ENCODE measurements at regions not wholly inside any gene's neighbourhood (a gene's known extent, or its start where the extent isn't known, plus 50 kb on each side); places are given as distances from the start of the nearest gene placed in this dataset.

DNA sequence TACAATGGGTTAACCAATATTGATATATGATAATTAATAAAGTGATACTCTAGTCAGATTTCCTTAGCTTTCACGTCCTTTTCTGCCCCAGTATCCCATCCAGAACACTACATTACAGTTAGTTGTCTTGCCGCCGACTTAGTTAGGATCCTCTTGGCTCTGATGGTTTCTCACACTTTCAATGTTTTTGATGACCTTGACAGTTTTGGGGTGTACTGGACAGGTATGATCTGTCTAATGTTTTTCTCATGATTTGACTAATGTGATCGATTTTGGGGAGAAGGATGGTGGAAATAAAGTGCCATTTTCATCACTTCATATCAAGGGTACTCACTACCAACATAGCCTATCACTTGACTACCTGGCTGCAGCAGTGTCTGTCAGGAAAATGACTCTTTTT, 245.0 kb upstream of the TMC3 start:
- peaks cover 6% of the 10 kb centered on the region for H3K27me3 Mint-ChIP-seq
- H3K4me1 Mint-ChIP-seq (ENCODE audit: low read depth) = no peaks in the 10 kb centered on the region
- H3K36me3 Mint-ChIP-seq (ENCODE audit: low read depth) = no peaks in the 10 kb centered on the region
- no peak for DNase-seq
- no peak overlapping the region for H3K27ac Mint-ChIP-seq
- H3K9me3 Mint-ChIP-seq = no peaks in the 10 kb centered on the region
- no peak overlapping the region for H3K4me3 Mint-ChIP-seq

DNA sequence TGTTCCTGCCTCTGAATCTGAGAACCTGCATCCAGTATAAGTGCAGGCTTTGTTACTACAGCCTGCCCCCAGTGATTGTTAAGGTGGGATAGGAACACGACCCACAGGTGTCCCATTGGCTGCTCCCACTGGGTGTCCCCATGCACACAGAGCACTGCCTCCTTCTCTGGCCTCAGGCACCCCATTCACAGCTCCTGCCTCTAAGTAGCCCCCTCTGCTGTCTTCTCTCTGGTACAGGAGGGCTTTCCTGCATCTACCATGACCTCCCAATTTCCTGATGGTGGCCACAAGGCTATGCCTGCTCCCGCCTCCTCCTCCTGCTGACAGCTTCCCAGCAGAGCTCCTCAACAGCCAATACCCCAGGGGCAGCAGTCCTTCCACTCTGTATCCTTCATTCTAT, 238.6 kb upstream of the TMC3 start:
- no peak overlapping the region for H3K27ac Mint-ChIP-seq
- H3K4me3 Mint-ChIP-seq = no peak overlapping the region
- no peak for DNase-seq
- peaks cover 9% of the 10 kb centered on the region for H3K27me3 Mint-ChIP-seq
- no peaks in the 10 kb centered on the region for H3K4me1 Mint-ChIP-seq (ENCODE audit: low read depth)
- no peaks in the 10 kb centered on the region for H3K9me3 Mint-ChIP-seq
- H3K36me3 Mint-ChIP-seq (ENCODE audit: low read depth) = no peaks in the 10 kb centered on the region

DNA sequence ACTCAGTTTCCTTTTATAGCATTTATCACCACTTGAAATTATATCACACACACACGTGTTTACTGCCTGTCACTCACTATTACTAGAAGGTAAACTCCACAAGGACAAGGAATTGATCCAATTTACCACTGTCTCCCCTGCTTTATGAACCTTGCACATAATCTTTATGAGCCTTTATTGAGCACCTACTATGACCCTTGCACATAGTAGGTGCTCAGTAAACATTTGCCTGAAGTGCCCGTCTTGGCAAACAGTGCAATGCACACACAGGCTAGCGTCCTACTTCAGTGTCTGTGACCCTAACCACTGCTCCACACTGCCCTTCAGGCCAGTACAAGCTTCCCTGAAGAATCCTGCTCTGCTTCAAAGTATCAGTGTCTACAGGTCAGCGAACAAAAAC, 237.7 kb upstream of the TMC3 start:
- peaks cover 9% of the 10 kb centered on the region for H3K27me3 Mint-ChIP-seq
- no peaks in the 10 kb centered on the region for H3K9me3 Mint-ChIP-seq
- no peak for DNase-seq
- no peaks in the 10 kb centered on the region for H3K36me3 Mint-ChIP-seq (ENCODE audit: low read depth)
- no peaks in the 10 kb centered on the region for H3K4me1 Mint-ChIP-seq (ENCODE audit: low read depth)
- no peak overlapping the region for H3K27ac Mint-ChIP-seq
- H3K4me3 Mint-ChIP-seq = no peak overlapping the region

DNA sequence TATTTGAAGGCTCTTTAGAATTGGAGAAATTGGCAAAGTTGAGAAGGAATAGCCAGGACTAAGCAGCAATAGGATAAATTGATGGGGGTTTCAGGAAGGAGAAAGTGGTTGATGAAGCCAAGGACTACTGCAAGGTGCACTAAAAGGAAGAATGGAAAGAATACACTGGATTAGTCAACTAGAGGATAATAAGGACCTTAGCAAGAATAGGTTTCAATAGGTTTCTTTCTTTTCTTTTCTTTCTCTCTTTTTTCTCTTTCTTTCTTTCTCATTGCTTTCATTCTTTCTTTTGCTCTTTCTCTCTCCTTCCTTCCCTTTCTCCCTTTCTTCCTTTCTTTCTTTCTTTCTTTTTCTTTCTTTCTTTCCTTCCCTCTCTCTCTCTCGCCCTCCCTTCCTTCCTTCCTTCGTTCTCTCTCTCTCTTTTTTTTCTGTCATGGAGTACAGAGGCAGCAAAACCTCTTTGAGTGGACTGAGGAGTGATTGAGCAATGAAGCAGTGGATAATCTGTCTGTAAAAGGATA, 234.4 kb upstream of the TMC3 start:
- Mint-ChIP-seq H3K27me3 (peaks cover 13% of the 10 kb centered on the region), H3K36me3 (ENCODE audit: low read depth) (no peaks in the 10 kb centered on the region), H3K4me3 (no peak overlapping the region), H3K4me1 (ENCODE audit: low read depth) (no peaks in the 10 kb centered on the region), H3K9me3 (no peaks in the 10 kb centered on the region), H3K27ac (no peak overlapping the region)
- no peak for DNase-seq

DNA sequence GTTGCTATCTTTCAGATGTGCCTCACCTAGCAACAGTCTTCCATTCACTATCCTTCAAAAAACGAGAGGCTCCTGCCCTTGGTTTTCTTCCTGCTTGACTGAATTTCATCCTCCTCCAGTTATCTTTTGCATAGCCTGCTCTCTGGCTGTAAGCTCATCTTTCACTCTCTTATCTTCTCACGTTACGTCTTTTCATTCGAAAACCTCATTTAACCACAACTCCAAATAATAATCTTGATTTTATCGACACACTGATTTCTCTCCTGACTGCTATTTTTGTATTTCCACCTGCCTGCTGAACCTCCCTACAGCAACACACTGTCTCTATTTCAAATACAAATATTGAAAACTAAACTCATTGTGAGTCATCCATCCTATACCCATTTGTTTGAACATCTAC, 230.7 kb upstream of the TMC3 start:
- H3K9me3 Mint-ChIP-seq = peaks cover 11% of the 10 kb centered on the region
- H3K27me3 Mint-ChIP-seq = peaks cover 6% of the 10 kb centered on the region
- no peaks in the 10 kb centered on the region for H3K4me1 Mint-ChIP-seq (ENCODE audit: low read depth)
- no peak overlapping the region for H3K4me3 Mint-ChIP-seq
- no peak for DNase-seq
- no peak overlapping the region for H3K27ac Mint-ChIP-seq
- no peaks in the 10 kb centered on the region for H3K36me3 Mint-ChIP-seq (ENCODE audit: low read depth)

DNA sequence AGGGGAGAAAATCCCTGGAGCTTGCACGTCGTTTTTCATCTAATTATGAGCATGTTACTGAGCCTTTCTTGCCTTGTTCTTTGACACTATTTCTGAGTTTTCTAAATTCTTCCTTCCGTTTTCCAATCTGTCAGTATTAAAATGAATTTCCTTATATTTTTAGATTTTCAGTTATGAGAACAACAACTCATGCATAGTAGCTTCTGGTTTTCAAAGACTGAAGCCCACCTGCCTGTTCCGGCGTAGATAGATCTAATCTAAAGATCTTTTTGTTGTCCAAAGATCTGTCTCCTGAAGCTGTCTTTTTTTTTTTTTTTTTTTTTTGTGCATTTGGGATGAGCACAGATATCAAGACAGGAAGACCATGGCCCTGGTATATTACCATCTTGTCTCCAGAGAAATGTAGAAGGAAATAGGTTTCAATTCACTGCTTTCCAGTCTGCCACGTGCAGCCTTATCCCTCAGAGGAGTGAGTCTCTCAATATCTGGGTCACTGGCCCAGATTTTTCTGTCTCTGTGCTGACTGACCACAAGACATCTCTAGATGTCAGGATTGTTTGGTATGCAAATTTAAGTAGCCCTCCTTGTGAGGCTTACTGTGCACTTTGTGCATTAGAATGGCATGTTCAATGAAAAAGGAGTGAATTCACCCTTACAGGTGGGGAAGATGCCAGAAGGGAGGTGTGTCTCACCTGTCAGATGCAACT, 222.3 kb upstream of the TMC3 start:
- Mint-ChIP-seq H3K4me3 (no peak overlapping the region), H3K27me3 (peaks cover 3% of the 10 kb centered on the region), H3K4me1 (ENCODE audit: low read depth) (no peaks in the 10 kb centered on the region), H3K9me3 (peaks cover 10% of the 10 kb centered on the region), H3K27ac (no peak overlapping the region), H3K36me3 (ENCODE audit: low read depth) (no peaks in the 10 kb centered on the region)
- no peak for DNase-seq

DNA sequence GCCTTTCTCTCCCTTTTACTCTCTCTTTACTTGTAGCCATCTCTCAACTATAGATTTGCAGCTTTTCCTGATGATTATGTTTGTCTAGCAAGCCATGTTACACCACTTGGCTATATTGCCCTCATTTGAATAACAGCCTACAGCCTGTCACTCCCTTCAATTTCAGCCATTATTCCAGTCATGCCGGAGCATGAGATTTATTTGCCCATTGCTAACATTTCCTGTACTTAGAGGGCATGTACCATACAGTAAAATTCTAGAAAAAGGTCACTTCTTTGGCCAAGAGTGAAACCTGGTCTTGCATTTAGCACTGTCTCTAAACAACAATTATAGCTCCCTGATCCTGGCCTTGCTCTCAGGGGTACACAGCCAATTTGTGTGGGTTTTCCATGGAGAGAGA, 221.7 kb upstream of the TMC3 start:
- Mint-ChIP-seq H3K4me3 (no peak overlapping the region), H3K4me1 (ENCODE audit: low read depth) (no peaks in the 10 kb centered on the region), H3K27ac (no peak overlapping the region), H3K36me3 (ENCODE audit: low read depth) (no peaks in the 10 kb centered on the region), H3K9me3 (peaks cover 9% of the 10 kb centered on the region), H3K27me3 (peaks cover 3% of the 10 kb centered on the region)
- DNase-seq = no peak

DNA sequence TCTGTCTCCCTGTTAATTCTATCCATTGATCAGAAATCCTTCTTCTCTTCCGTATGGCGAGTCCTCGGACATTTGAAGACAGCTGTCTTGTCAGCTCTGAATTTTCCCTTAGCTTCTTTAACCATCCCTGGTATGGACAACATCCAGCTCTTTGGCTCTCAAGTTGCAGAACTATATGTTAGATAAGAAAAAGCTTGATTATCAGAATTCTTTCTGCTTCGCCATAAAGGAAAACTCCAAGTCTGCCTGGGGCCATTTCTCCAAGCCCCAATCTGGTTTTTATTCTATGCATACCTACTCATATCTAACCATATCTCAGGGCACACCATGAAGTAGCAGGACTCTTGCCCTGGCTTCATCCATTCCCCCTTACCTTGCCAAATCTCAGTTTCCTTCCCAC, 215.7 kb upstream of the TMC3 start:
- no peak overlapping the region for H3K4me3 Mint-ChIP-seq
- peaks cover 4% of the 10 kb centered on the region for H3K9me3 Mint-ChIP-seq
- H3K4me1 Mint-ChIP-seq (ENCODE audit: low read depth) = no peaks in the 10 kb centered on the region
- H3K27me3 Mint-ChIP-seq = peaks cover 7% of the 10 kb centered on the region
- DNase-seq = no peak
- H3K36me3 Mint-ChIP-seq (ENCODE audit: low read depth) = no peaks in the 10 kb centered on the region
- no peak overlapping the region for H3K27ac Mint-ChIP-seq

DNA sequence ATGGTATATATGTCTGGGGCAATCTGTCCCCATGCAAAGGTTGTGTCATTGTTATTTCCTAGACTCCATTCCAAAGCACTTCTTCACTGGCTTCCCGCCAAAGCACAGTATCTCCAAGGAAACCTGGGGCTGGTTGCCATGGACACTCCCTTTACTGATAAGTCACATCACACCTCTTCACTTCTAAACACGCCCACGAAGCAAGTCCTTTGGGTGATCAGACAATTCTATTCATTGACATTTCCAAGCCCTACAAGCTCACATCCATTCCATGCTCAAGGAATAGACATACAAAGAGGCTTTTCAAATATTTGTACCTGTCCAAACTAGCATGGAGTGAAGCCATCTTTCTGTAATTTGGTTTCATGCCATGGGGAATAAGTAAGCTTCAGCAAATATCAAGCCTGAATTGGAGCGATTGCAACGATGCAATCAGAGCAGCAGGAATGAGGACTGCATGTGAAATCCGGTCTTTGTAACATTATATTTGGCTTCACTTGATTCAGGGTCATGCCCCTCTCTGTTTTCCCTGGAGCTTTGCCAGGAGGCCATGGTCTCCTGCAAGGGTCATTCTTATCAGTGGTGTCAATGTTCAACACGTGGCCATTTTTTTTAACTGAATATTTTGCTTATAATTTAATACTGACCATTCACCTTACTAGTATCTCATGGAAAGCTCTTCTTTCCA, 201.6 kb upstream of the TMC3 start:
- H3K4me1 Mint-ChIP-seq (ENCODE audit: low read depth) = peaks cover 4% of the 10 kb centered on the region
- H3K27me3 Mint-ChIP-seq = peaks cover 40% of the 10 kb centered on the region

DNA sequence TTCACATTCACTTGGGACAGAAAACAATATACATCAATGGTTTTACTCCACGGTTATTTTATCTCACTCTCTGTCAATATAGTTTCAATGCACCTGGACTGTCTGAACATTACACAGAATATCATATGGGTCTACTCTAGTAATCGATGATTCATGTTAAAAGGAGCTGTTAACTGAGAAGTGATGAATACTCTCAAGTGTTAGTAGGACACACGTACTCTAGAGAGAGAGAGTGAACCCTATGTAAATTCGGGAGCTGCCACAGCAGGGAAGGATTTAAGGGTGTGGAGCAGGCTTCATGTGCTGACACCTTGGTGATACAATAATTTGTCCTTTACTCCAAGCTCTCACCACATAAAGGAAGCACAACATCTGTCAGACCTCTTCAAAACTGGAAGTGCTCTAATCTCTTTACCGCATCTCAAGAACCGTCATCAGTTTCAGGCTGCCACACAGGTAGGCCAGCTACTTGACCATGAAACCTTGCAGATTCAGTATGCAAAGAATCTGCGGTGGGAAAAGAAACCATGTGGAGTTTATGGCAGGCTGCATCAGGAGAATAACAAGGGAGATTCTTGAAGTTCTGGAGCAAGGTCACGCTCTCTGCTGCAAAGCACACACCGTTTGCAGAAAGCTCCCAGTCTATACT, 199.2 kb upstream of the TMC3 start:
- no peaks in the 10 kb centered on the region for H3K9me3 Mint-ChIP-seq
- no peak for DNase-seq
- no peak overlapping the region for H3K4me3 Mint-ChIP-seq
- peaks cover 32% of the 10 kb centered on the region for H3K27me3 Mint-ChIP-seq
- H3K27ac Mint-ChIP-seq = no peak overlapping the region
- peaks cover 4% of the 10 kb centered on the region for H3K4me1 Mint-ChIP-seq (ENCODE audit: low read depth)
- no peaks in the 10 kb centered on the region for H3K36me3 Mint-ChIP-seq (ENCODE audit: low read depth)

More for the DNA sequence above, 201.6 kb upstream of the TMC3 start:
- no peak for DNase-seq
- Mint-ChIP-seq H3K27ac (no peak overlapping the region), H3K4me3 (no peak overlapping the region), H3K36me3 (ENCODE audit: low read depth) (no peaks in the 10 kb centered on the region), H3K9me3 (no peaks in the 10 kb centered on the region)

DNA sequence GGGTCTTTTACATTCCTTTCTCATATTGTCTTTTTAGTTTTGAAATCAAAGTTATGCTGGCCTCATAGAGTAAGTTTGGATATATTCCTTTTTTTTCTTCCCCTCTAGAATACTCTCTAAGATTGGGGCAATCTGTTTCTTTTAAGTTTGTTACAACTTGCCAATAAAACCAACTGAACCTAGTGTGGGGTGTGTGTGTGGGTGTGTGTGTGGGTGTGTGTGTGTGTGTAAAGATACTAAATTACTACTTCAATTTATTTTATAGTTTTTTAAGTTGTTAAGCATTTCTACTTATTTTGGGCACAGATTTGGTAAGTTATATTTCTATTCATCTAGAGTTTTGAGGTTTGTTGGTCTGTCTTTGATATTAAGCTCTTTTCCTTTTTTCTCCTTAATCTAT, 198.2 kb upstream of the TMC3 start:
- Mint-ChIP-seq H3K4me1 (ENCODE audit: low read depth) (peaks cover 4% of the 10 kb centered on the region), H3K4me3 (no peak overlapping the region), H3K27me3 (peaks cover 37% of the 10 kb centered on the region), H3K36me3 (ENCODE audit: low read depth) (no peaks in the 10 kb centered on the region), H3K9me3 (no peaks in the 10 kb centered on the region), H3K27ac (no peak overlapping the region)
- no peak for DNase-seq

DNA sequence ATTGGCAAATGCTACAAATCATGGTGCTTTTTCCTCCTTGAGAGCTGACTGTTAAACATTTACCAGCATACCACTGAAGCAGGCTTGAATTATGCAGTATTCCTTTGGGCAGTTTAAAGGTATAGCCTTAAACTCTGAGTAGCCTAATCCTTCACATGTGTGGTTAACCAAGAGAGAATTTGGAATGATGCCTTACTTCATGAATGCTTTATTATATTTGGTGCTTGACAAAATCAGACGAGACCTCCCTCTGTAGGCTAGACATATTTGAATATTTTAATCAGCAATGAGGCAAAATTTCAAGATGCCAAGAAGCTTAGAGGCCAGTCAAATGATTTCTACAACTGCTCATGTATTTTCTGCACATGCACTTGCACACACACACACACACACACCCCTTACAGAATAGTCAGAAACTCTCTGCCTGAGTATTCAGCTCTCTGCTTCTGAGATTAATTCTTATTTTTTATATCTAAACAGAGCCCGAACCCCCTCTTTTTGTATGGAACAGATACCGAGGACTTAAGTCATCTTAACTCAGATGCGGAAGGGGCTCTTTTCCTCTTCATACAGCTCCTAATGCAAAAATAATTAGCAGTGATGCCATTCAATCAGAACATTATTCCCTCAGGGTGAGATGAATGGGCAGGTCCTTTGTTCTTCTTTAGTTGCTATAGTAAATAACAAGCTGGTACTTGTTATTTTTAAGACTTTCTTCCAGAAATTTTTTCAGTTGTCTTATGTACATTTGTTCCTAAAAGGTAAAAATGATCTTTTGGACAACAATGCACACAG, 195.5 kb upstream of the TMC3 start:
- Mint-ChIP-seq H3K4me3 (no peak overlapping the region), H3K27ac (no peak overlapping the region), H3K4me1 (ENCODE audit: low read depth) (peaks cover 4% of the 10 kb centered on the region), H3K9me3 (no peaks in the 10 kb centered on the region), H3K36me3 (ENCODE audit: low read depth) (no peaks in the 10 kb centered on the region), H3K27me3 (peaks cover 23% of the 10 kb centered on the region)
- DNase-seq = no peak

DNA sequence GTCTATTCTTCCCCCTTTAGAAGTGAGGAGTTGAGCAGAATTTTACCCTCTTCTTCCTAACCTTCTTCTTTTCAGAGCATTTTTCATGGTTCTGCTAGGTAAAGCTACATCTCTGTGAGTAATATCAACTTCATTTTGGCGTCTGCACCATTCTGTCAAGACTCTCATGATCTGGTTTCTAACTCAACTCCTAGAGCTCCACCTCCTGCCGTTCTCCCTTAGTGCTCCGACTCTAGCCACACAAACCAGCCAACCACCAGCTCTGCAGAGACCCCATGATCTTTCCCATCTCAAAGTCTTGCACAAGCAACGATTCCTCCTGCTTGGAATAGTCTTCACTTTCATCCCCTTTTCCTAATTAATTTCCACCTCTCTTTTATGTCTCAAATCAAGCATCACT, 193.9 kb upstream of the TMC3 start:
- Mint-ChIP-seq H3K4me1 (ENCODE audit: low read depth) (no peaks in the 10 kb centered on the region), H3K4me3 (no peak overlapping the region), H3K36me3 (ENCODE audit: low read depth) (no peaks in the 10 kb centered on the region), H3K27me3 (peaks cover 11% of the 10 kb centered on the region), H3K9me3 (no peaks in the 10 kb centered on the region), H3K27ac (no peak overlapping the region)
- no peak for DNase-seq

DNA sequence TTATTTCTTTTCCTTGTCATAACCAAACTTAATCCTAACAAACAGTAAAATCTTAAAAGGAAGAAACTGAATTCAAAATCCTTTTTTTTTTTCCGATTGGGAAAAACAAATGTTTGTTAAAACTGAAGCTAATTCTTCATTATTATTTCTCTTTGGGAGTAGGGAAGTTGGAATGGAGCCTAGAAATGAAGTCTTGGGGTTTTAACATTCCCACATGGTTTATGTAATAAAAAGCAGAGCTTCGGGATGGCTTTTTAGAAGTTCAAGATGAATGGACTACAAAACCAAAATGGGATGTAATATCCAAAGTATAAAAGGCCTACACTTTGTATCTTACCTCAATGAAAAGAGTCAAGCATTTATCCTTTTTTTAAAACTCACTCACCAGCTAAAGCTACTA, 189.0 kb upstream of the TMC3 start:
- H3K36me3 Mint-ChIP-seq (ENCODE audit: low read depth) = no peaks in the 10 kb centered on the region
- DNase-seq = no peak
- H3K27me3 Mint-ChIP-seq = peaks cover 2% of the 10 kb centered on the region
- no peaks in the 10 kb centered on the region for H3K4me1 Mint-ChIP-seq (ENCODE audit: low read depth)
- H3K27ac Mint-ChIP-seq = no peak overlapping the region
- no peak overlapping the region for H3K4me3 Mint-ChIP-seq
- H3K9me3 Mint-ChIP-seq = no peaks in the 10 kb centered on the region
